Muscle layer of duodenum (tissue), 2 donors: ENCODE measurements at regions not wholly inside any gene's neighbourhood (a gene's known extent, or its start where the extent isn't known, plus 50 kb on each side); places are given as distances from the start of the nearest gene placed in this dataset.

Experiments used
- H3K27ac ChIP-seq: one replicate; pipeline ENCODE4 v1.7.0; 2013; ENCODE audit warnings: mild to moderate bottlenecking, low read length
- H3K27me3 ChIP-seq: one replicate; pipeline ENCODE4 v1.7.0; 2013; ENCODE audit warnings: low read depth, mild to moderate bottlenecking, control low read depth, low read length
- H3K36me3 ChIP-seq, 2 donors: one replicate each; pipeline ENCODE4 v1.7.0; 2013; ENCODE audit warnings: low read length in 2 of 2, control low read depth in 1 of 2, mild to moderate bottlenecking in 1 of 2; ENCODE audit not compliant: insufficient read depth in 2 of 2, control insufficient read depth in 1 of 2
- H3K4me1 ChIP-seq, 2 donors: one replicate each; pipeline ENCODE4 v1.7.0; 2013; ENCODE audit warnings: low read length in 2 of 2, mild to moderate bottlenecking in 2 of 2, control low read depth in 1 of 2, moderate library complexity in 1 of 2; ENCODE audit not compliant: insufficient read depth in 2 of 2, control insufficient read depth in 1 of 2
- H3K4me3 ChIP-seq, 2 donors: one replicate each; pipeline ENCODE4 v1.7.0; 2013; ENCODE audit warnings: low read length in 2 of 2, low read depth in 1 of 2, mild to moderate bottlenecking in 1 of 2
- H3K9me3 ChIP-seq, 2 donors: one replicate each; pipeline ENCODE4 v1.7.0; 2013; ENCODE audit warnings: low read length in 2 of 2, control low read depth in 1 of 2, mild to moderate bottlenecking in 1 of 2; ENCODE audit not compliant: control insufficient read depth in 1 of 2
- donor health status: healthy.

DNA sequence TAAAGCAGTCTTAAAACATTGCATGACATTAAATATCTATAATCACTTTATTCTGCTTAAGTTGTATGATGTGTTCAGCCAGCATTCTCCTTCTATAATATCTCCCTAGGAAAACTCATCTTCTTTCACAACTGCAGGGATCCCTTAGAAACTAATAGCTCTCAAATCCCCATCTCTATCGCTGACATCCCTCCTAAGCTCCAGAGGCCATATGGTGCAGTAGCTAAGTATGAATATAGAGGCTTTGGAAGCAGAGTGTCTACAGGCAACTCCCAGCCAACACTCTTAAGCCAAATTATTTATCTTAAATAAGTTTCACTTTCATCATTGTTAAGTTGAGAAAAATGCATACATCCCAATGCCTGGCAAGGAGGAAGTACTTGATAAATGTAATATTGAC is 349.5 kb upstream of the MIR17HG start:
- Histone ChIP-seq H3K4me1 (no peaks in the 10 kb centered on the region), H3K36me3 (no peaks in the 10 kb centered on the region), H3K4me3 (no peak overlapping the region), H3K9me3 (no peaks in the 10 kb centered on the region), H3K27ac (no peak overlapping the region), H3K27me3 (no peaks in the 10 kb centered on the region)

DNA sequence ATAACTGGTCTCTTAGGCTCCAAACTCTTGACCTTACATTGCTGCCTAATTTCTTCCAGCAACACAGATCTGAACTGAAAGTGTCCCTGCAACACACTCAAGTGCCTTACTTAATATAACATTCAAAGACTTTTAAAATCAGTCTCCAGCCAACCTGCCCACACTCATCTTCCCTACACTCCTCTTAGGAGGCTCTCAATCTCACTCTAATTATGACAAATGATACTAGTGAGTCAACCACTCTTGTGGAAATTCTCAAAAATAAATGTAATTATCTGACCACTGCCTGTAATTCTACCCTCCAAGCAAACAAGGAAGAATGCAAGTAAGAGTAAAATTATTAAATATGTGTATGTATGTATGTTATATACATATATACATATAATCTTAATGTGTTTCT is 348.1 kb upstream of the MIR17HG start:
- H3K9me3 ChIP-seq: no peaks in the 10 kb centered on the region
- no peaks in the 10 kb centered on the region for H3K27me3 ChIP-seq
- H3K36me3 ChIP-seq: no peaks in the 10 kb centered on the region
- no peak overlapping the region for H3K27ac ChIP-seq
- no peak overlapping the region for H3K4me3 ChIP-seq
- H3K4me1 ChIP-seq: no peaks in the 10 kb centered on the region

DNA sequence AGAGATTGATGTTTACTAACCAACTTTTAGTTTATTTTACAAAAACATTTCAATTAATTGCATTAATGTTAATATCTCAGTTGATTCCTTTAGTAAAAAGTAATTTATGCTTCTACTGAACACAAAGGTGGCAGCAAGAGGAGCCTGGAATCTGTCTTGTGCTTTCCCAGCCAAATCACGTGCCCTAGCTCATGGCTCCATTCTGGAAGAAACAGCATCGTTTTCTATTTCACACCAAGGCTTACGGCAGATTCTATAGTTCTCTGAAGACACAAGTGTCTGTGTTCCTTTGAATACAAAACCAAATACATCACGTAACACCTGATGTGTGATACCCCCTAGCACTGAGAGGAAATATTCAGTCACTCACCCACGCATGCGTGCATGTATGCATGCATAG is 346.1 kb upstream of the MIR17HG start:
- H3K36me3 ChIP-seq: no peaks in the 10 kb centered on the region
- no peaks in the 10 kb centered on the region for H3K27me3 ChIP-seq
- no peak overlapping the region for H3K27ac ChIP-seq
- no peak overlapping the region for H3K4me3 ChIP-seq
- H3K9me3 ChIP-seq: no peaks in the 10 kb centered on the region
- H3K4me1 ChIP-seq: no peaks in the 10 kb centered on the region

DNA sequence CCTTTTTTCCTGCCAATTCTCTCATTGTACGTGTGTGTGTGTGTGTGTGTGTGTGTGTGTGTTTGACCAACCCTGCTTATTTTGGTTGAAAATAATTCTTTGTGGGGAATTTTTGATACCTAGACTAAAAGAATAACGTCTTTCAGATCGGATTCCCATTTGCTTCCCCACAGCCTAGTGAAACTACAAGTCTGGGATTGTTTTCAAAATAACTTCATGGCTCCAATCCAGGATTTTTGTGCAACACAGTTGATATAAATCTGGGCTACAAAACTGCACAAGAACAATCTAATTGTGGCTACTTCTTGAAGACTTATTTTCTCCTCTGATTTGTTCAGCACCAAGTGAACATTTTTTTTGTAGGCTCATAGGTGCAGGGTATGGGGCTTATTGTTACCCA is 332.8 kb upstream of the MIR17HG start:
- no peaks in the 10 kb centered on the region for H3K9me3 ChIP-seq
- H3K27me3 ChIP-seq: no peaks in the 10 kb centered on the region
- no peaks in the 10 kb centered on the region for H3K36me3 ChIP-seq
- H3K4me1 ChIP-seq: no peaks in the 10 kb centered on the region
- no peak overlapping the region for H3K4me3 ChIP-seq
- no peak overlapping the region for H3K27ac ChIP-seq

DNA sequence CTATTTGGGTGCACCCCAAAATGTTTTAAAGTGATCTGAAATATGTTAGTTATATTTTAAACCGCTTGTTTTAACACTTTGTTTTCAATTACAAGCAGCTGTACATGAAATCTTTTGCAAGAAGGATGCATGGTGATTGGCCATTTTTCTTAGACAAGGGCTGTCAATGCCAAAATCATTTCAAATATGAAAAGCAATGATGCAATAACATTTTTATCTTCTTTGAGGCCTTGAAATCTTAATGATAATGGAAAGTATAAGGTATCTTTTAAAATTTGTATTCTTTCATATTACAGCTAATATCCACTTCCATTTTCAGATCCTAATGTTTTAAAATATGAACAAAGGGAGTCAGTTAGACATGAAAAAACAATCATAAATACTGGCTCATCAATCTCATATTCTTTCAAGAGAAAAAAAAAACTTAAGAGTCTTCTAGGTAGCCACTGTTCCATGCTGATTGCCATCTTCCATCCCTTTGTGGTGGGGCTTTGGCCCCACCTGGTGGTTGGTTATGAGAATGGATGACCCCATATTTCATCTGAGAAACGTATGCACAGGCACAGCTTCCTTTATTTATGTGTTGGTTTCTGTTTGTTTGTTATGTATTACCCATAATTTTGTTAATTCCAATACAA is 330.3 kb upstream of the MIR17HG start:
- H3K9me3 ChIP-seq: no peaks in the 10 kb centered on the region

DNA sequence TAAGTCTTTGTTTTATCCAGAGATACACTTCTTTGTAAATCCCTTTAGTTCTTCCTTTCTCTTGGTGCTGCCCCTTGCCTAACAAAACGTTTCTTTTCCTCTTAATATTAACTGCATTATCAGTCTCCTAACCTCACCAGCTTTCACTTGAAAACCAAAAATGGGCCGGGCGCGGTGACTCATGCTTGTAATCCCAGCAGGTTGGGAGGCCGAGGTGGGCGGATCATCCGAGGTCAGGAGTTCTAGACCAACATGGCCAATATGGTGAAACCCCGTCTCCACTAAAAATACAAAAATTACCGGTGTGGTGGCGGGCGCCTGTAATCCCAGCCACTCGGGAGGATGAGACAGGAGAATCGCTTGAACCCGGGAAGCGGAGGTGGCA is 329.8 kb upstream of the MIR17HG start:
- H3K4me1 ChIP-seq: no peaks in the 10 kb centered on the region
- no peak overlapping the region for H3K27ac ChIP-seq
- no peaks in the 10 kb centered on the region for H3K27me3 ChIP-seq
- no peak overlapping the region for H3K4me3 ChIP-seq
- H3K9me3 ChIP-seq: no peaks in the 10 kb centered on the region
- no peaks in the 10 kb centered on the region for H3K36me3 ChIP-seq

More for the DNA sequence above, 330.3 kb upstream of the MIR17HG start:
- H3K36me3 ChIP-seq: no peaks in the 10 kb centered on the region
- H3K27ac ChIP-seq: no peak overlapping the region
- H3K4me1 ChIP-seq: no peaks in the 10 kb centered on the region
- H3K27me3 ChIP-seq: no peaks in the 10 kb centered on the region
- no peak overlapping the region for H3K4me3 ChIP-seq

DNA sequence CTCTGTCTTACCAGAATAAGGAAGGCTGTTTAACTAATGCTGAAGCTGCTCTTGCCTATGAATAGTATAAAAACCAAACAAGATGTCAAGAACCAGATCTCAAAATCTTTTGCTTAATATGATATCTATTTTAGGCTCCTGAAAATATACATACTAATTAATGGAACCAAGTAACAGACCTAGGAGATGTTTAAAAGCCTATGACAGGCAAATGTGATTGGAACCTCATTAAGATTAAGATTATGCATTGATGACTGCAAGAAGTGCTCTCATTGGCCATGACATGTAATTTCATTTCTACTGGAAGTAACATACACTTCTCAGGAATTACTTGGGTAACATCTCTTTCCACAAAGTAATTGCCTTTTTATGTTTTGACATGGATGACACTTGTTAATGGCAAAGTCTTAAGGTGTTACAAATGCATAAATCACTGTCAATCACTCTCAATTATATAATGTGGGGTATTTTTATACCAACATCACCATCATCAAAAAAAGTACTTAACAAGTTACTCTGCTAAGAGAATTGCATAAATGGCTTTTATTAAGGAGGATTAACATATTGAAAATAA is 326.9 kb upstream of the MIR17HG start:
- no peaks in the 10 kb centered on the region for H3K36me3 ChIP-seq
- no peak overlapping the region for H3K4me3 ChIP-seq
- no peak overlapping the region for H3K27ac ChIP-seq
- no peaks in the 10 kb centered on the region for H3K9me3 ChIP-seq
- H3K4me1 ChIP-seq: no peaks in the 10 kb centered on the region
- H3K27me3 ChIP-seq: no peaks in the 10 kb centered on the region

DNA sequence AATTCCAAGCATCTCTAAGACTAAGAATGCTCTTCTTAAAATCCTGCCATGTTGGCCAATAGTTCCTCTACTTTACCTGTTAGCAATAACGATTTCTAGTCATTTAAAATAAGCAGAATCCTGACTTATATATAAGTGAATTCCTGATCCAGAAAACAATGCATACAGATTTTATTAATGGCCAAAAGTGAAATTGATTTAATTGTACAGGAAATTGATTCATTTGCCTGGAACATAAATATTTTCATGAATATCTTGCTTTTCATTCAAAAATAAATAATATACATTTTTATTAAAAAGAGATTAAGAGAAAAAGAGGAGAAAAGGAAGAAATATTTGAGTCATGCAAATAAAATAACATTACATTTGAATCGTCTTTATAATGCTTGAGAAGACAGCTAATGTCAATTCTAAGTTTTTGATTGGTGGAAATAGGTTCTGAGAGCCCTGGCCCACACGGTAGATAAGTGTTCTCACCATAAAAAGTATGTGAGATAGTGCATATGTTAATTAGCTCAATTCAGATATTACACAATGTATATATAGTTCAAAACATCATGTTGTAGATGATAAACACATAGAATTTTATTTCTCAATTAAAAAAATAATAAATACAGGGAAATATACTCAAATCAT is 323.2 kb upstream of the MIR17HG start:
- Histone ChIP-seq H3K27ac (no peak overlapping the region), H3K9me3 (no peaks in the 10 kb centered on the region), H3K4me1 (no peaks in the 10 kb centered on the region), H3K27me3 (no peaks in the 10 kb centered on the region), H3K4me3 (no peak overlapping the region), H3K36me3 (no peaks in the 10 kb centered on the region)

DNA sequence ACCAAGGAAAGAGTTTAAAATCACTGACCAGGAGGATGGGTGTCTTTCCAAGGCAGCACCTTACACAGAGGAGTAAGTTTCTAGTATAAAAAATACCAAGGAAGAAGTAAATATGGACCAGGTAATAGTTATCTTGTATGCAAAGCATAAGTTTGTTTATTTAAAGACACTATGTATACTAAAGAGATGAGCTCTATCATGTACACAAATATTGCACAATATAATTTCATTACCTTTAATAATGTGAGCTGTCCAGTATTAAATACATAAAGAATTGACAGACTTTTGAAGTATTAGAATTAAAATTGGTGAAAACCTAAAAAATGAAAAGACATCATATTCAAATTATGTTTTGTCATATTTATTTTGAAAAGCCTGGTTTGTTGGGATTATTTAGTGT is 322.0 kb upstream of the MIR17HG start:
- Histone ChIP-seq H3K4me3 (no peak overlapping the region), H3K27ac (no peak overlapping the region), H3K9me3 (no peaks in the 10 kb centered on the region), H3K27me3 (no peaks in the 10 kb centered on the region), H3K36me3 (no peaks in the 10 kb centered on the region), H3K4me1 (no peaks in the 10 kb centered on the region)

DNA sequence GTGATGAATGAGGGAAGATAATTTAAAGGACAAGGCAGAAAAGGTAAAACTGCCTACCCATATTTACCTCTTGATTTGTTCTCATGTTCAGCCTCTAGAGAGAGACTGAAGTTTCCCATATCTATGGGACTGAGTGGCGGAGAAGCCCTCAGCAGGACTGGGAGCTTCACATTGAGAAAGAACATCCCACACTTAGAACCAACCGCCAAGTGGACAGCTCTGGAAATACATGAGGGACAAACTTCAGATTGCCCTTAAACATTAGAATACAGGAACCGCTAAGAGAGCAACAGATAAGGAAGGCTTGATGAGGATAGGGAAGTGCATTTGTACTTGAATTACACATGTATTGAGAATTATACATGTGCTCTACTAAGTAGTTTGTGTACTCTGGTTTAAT is 316.0 kb upstream of the MIR17HG start:
- no peaks in the 10 kb centered on the region for H3K27me3 ChIP-seq
- H3K9me3 ChIP-seq: no peaks in the 10 kb centered on the region

DNA sequence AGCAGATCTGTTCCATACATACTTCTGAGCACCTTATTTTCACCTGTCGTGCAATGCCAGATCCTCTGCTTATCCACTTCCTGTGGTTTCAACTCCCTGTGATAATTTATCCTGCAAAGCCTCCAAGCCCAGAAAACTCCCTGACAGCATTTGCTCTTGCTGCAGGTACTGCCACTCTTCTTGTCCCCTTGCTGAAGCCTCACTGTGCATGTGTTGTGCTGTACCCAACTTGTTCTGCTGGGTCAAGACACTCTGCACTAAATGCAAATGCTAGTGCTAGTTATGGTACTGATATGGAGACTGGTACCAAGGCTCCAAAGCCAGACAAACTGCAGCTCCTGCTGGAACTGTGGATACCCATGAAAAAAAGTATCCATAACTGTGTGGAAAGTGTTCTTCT is 315.4 kb upstream of the MIR17HG start:
- Histone ChIP-seq H3K27me3 (no peaks in the 10 kb centered on the region), H3K9me3 (no peaks in the 10 kb centered on the region), H3K4me3 (no peak overlapping the region), H3K36me3 (no peaks in the 10 kb centered on the region), H3K27ac (no peak overlapping the region), H3K4me1 (no peaks in the 10 kb centered on the region)

More for the DNA sequence above, 316.0 kb upstream of the MIR17HG start:
- H3K4me1 ChIP-seq: no peaks in the 10 kb centered on the region
- H3K4me3 ChIP-seq: no peak overlapping the region
- H3K27ac ChIP-seq: no peak overlapping the region
- H3K36me3 ChIP-seq: no peaks in the 10 kb centered on the region

DNA sequence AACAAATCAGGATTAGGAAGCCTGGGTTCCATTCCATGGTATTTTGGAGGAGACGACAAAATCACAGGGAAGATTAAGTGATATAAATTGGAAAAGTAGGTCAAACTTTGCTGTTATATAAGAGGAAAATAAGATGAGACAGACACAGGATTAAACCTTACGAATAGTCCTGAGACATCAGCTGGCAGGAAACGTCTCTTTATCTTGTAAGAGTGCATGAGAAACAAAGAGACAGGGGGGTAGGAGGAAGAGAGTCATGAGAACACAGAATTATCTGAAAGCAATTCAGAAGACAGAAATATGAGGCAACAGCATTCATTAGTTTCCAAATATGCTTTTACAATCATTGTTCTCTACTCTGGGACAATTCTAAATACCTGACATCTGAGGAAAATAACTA is 310.6 kb upstream of the MIR17HG start:
- no peaks in the 10 kb centered on the region for H3K9me3 ChIP-seq
- H3K27ac ChIP-seq: no peak overlapping the region
- H3K27me3 ChIP-seq: no peaks in the 10 kb centered on the region
- H3K36me3 ChIP-seq: no peaks in the 10 kb centered on the region
- H3K4me1 ChIP-seq: no peaks in the 10 kb centered on the region
- no peak overlapping the region for H3K4me3 ChIP-seq
